H1 (cell line): ENCODE measurements at regions not wholly inside any gene's neighbourhood (a gene's known extent, or its start where the extent isn't known, plus 50 kb on each side); places are given as distances from the start of the nearest gene placed in this dataset.

Experiments
- CTCF ChIA-PET: fragments of 300-600 bp; sonication (Branson Sonifier 250); formaldehyde crosslinking; loops from one replicate; lab custom pipeline; 2021; ENCODE audit not compliant: partially characterized antibody; lab: Charles Lee
- POLR2A ChIA-PET: fragments of 300-600 bp; sonication (Branson Sonifier 250); formaldehyde crosslinking; loops from one replicate; lab custom pipeline; 2021; ENCODE audit warnings: inconsistent platforms; ENCODE audit not compliant: partially characterized antibody; lab: Charles Lee
- DNase-seq, 2 experiments: peaks; one replicate each; pipeline versions ENCODE4 v3.0.0 to v3.0.0-alpha.2; 2010 to 2022; ENCODE audit warnings: low spot score in 2 of 2, low read depth in 1 of 2, mixed read lengths in 1 of 2
- FAIRE-seq: peaks from 2 replicates; lab custom pipeline; 2011; peaks lifted over from hg19 to GRCh38; lab: Jason Lieb, UNC
- H2AFZ ChIP-seq: 2 replicates; pipeline ENCODE4 v1.8.1; 2012; ENCODE audit warnings: low read length, inconsistent platforms
- H2AK5ac ChIP-seq: 2 replicates; pipeline ENCODE4 v1.6.1; 2013; ENCODE audit warnings: low read depth, low read length
- H2BK120ac ChIP-seq: replicated peaks from 2 replicates; pipeline ENCODE3; 2013; ENCODE audit warnings: low read depth, low read length, inconsistent platforms
- H2BK12ac ChIP-seq: 2 replicates; pipeline ENCODE4 v1.6.1; 2013; ENCODE audit warnings: low read depth, low read length
- H2BK15ac ChIP-seq: 2 replicates; pipeline ENCODE4 v1.6.1; 2013; ENCODE audit warnings: low read length
- H2BK20ac ChIP-seq: 2 replicates; pipeline ENCODE4 v1.6.1; 2013; ENCODE audit warnings: low read length
- H2BK5ac ChIP-seq: 2 replicates; pipeline ENCODE4 v1.6.1; 2013; ENCODE audit warnings: low read depth, low read length
- H3K14ac ChIP-seq: 2 replicates; pipeline ENCODE4 v1.6.1; 2013; ENCODE audit warnings: inconsistent platforms; ENCODE audit not compliant: insufficient read length
- H3K18ac ChIP-seq: 2 replicates; pipeline ENCODE4 v1.6.1; 2013; ENCODE audit warnings: low read length; ENCODE audit errors: extremely low read depth
- H3K23ac ChIP-seq: 2 replicates; pipeline ENCODE4 v1.6.1; 2013; ENCODE audit warnings: inconsistent platforms; ENCODE audit not compliant: insufficient read length
- H3K23me2 ChIP-seq: 2 replicates; pipeline ENCODE4 v1.6.1; 2013; ENCODE audit warnings: low read depth, low read length
- H3K27ac ChIP-seq: 2 replicates; pipeline ENCODE4 v1.6.1; 2011; ENCODE audit warnings: low read depth, low read length, inconsistent platforms
- H3K27me3 ChIP-seq, 4 experiments: replicated peaks in 1 of 4; 1 replicate in 1 of 4; 2 replicates in 3 of 4; pipeline versions ENCODE4 v1.6.1 to v1.8.1; 2011 to 2013; ENCODE audit warnings: low read length in 3 of 4, mild to moderate bottlenecking in 3 of 4, inconsistent platforms in 2 of 4, mixed read lengths in 2 of 4, moderate library complexity in 1 of 4; ENCODE audit not compliant: control insufficient read depth in 3 of 4, insufficient read depth in 3 of 4; ENCODE audit errors: extremely low read depth in 1 of 4
- H3K36me3 ChIP-seq, 4 experiments: 2 replicates each; pipeline versions ENCODE4 v1.6.1 to v1.8.1; 2011 to 2013; ENCODE audit warnings: mild to moderate bottlenecking in 4 of 4, low read length in 3 of 4, moderate library complexity in 2 of 4, control low read depth in 1 of 4, inconsistent platforms in 1 of 4; ENCODE audit not compliant: insufficient read depth in 4 of 4, control insufficient read depth in 2 of 4
- H3K4ac ChIP-seq: replicated peaks from 2 replicates; pipeline ENCODE3; 2013; ENCODE audit warnings: low read length, low read depth, mixed read lengths, inconsistent platforms; ENCODE audit not compliant: insufficient read length
- H3K4me1 ChIP-seq, 4 experiments: replicated peaks in 1 of 4; 1 replicate in 1 of 4; 2 replicates in 3 of 4; pipeline versions ENCODE4 v1.6.1 to v1.8.1; 2011 to 2013; ENCODE audit warnings: low read length in 3 of 4, inconsistent platforms in 2 of 4, mixed read lengths in 1 of 4; ENCODE audit not compliant: insufficient read depth in 4 of 4, control insufficient read depth in 3 of 4
- H3K4me2 ChIP-seq, 2 experiments: 2 replicates each; pipeline versions ENCODE4 v1.6.1 to v1.8.1; 2011 to 2013; ENCODE audit warnings: low read depth in 2 of 2, low read length in 2 of 2, control low read depth in 1 of 2, inconsistent platforms in 1 of 2, mild to moderate bottlenecking in 1 of 2; ENCODE audit not compliant: insufficient read depth in 1 of 2
- H3K4me3 ChIP-seq, 4 experiments: fragments of 200-600, 300-600 bp in 1 of 4; sonication (generic), shearing (Covaris generic), sonication (Bioruptor Twin) in 1 of 4; 2 replicates each; pipeline versions ENCODE4 v1.5.1 to v1.8.1; 2011 to 2016; ENCODE audit warnings: low read length in 4 of 4, low read depth in 3 of 4, control low read depth in 2 of 4, inconsistent platforms in 2 of 4, mild to moderate bottlenecking in 2 of 4, mixed read lengths in 1 of 4, moderate library complexity in 1 of 4; ENCODE audit not compliant: insufficient read depth in 2 of 4; ENCODE audit errors: extremely low read depth in 1 of 4
- H3K56ac ChIP-seq: replicated peaks from 2 replicates; pipeline ENCODE3; 2013; ENCODE audit warnings: low read depth, mild to moderate bottlenecking, mixed read lengths, low read length, inconsistent platforms; ENCODE audit not compliant: insufficient read length
- H3K79me1 ChIP-seq: 2 replicates; pipeline ENCODE4 v1.6.1; 2013; ENCODE audit warnings: low read depth, low read length, control low read depth
- H3K79me2 ChIP-seq, 2 experiments: 2 replicates each; pipeline versions ENCODE4 v1.6.1 to v1.8.1; 2012 to 2013; ENCODE audit warnings: low read length in 2 of 2, mild to moderate bottlenecking in 2 of 2, inconsistent platforms in 1 of 2; ENCODE audit not compliant: insufficient read depth in 2 of 2, control insufficient read depth in 1 of 2
- H3K9ac ChIP-seq, 4 experiments: replicated peaks in 1 of 4; 1 replicate in 1 of 4; 2 replicates in 3 of 4; pipeline versions ENCODE4 v1.6.1 to v1.8.1; 2011 to 2013; ENCODE audit warnings: low read depth in 3 of 4, low read length in 3 of 4, control low read depth in 2 of 4, mild to moderate bottlenecking in 2 of 4, moderate library complexity in 2 of 4, inconsistent platforms in 1 of 4; ENCODE audit errors: extremely low read depth in 1 of 4
- H3K9me3 ChIP-seq, 2 experiments: 2 replicates each; pipeline versions ENCODE4 v1.6.1 to v1.8.1; 2012 to 2013; ENCODE audit warnings: mild to moderate bottlenecking in 2 of 2, moderate library complexity in 2 of 2, control low read depth in 1 of 2, inconsistent platforms in 1 of 2, low read depth in 1 of 2, low read length in 1 of 2, mixed read lengths in 1 of 2; ENCODE audit not compliant: insufficient read depth in 2 of 2
- H4K20me1 ChIP-seq, 2 experiments: replicated peaks in 1 of 2; 2 replicates each; pipeline versions ENCODE3 to v1.8.1; 2011 to 2013; ENCODE audit warnings: inconsistent platforms in 2 of 2, low read length in 2 of 2, mild to moderate bottlenecking in 1 of 2; ENCODE audit not compliant: insufficient read depth in 2 of 2, control insufficient read depth in 1 of 2
- H4K5ac ChIP-seq: 2 replicates; pipeline ENCODE4 v1.6.1; 2013; ENCODE audit warnings: low read length, low read depth, mixed read lengths, inconsistent platforms; ENCODE audit not compliant: insufficient read length
- H4K8ac ChIP-seq: 2 replicates; pipeline ENCODE4 v1.8.0; 2013; ENCODE audit warnings: mild to moderate bottlenecking, moderate library complexity, low read length, inconsistent platforms; ENCODE audit not compliant: insufficient read depth; ENCODE audit errors: extremely low read depth
- H4K91ac ChIP-seq: replicated peaks from 2 replicates; pipeline ENCODE3; 2013; ENCODE audit warnings: low read length, mixed read lengths, inconsistent platforms; ENCODE audit not compliant: insufficient read length
- CHD1 ChIP-seq: IDR thresholded peaks from 2 replicates; pipeline ENCODE4 v1.6.1; 2012; ENCODE audit warnings: low read depth, low read length, improper control_type of control experiment
- FOSL1 ChIP-seq: IDR thresholded peaks from 2 replicates; pipeline ENCODE4 v1.6.1; 2011; ENCODE audit warnings: mild to moderate bottlenecking, low read depth, low read length, moderate library complexity; ENCODE audit not compliant: insufficient read depth
- WGBS, 2 experiments: shearing (Covaris generic) in 1 of 2; methylation state at CpG; one replicate each; pipeline versions ENCODE4 v1.1.6 to v1.1.7; 2013 to 2015; ENCODE audit warnings: low lambda C conversion rate in 2 of 2, mixed read lengths in 2 of 2, inconsistent platforms in 1 of 2, low coverage in 1 of 2, missing lambda C conversion rate in 1 of 2; ENCODE audit not compliant: insufficient replicate concordance in 2 of 2, insufficient coverage in 1 of 2, insufficient read length in 1 of 2; ENCODE audit errors: extremely low coverage in 1 of 2, missing lambda C conversion rate in 1 of 2; 5-methylcytosine and 5-hydroxymethylcytosine counted together
- TF ChIP-seq, protein P1 (sequence below): IDR thresholded peaks from 2 replicates; pipeline ENCODE4 v1.6.1; 2011; ENCODE audit warnings: low read depth, mild to moderate bottlenecking, low read length; ENCODE audit not compliant: insufficient read depth

DNA sequence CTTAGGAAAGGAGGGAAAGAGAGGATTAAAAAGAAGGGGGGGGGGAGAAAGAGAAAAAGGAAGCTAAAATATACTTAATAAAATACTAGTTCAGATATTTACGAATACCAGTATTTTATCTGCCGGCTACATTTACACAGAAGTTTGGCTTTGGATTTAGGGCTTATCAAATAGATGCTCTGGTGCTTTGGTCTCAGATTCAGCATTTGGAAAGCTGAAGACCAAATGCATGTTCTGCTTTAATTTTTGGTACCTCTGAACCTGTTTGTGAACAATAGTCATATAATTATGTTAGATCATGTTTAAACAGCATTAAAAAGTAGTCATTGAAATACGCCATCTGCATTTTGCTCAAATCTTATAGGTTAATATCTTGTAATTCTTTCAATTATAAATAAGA is 786.0 kb upstream of the CITED2 start:
- H2AFZ ChIP-seq = no peak overlapping the region
- CTCF ChIA-PET = interaction anchor here (0.6 kb wide), 2 partner anchors 702 to 785 kb away, joined by 3 to 4 read pairs; no protein-coding TSS in a partner anchor
- no peak overlapping the region for H3K18ac ChIP-seq
- no peak overlapping the region for H3K14ac ChIP-seq
- H3K79me1 ChIP-seq = no peaks in the 10 kb centered on the region
- POLR2A ChIA-PET = no interaction called here
- no peak overlapping the region for H2BK120ac ChIP-seq
- H4K8ac ChIP-seq = no peak overlapping the region
- H3K23ac ChIP-seq = no peak overlapping the region
- no peaks in the 10 kb centered on the region for H3K27me3 ChIP-seq
- H2BK12ac ChIP-seq = no peak overlapping the region
- no peaks in the 10 kb centered on the region for H3K36me3 ChIP-seq
- no peak overlapping the region for H3K56ac ChIP-seq
- DNase-seq (no peak), FAIRE-seq (no peak)
- H3K4me3 ChIP-seq = no peak overlapping the region
- H4K5ac ChIP-seq = no peak overlapping the region
- H4K20me1 ChIP-seq = no peaks in the 10 kb centered on the region
- H3K23me2 ChIP-seq = no peaks in the 10 kb centered on the region
- H3K79me2 ChIP-seq = no peaks in the 10 kb centered on the region
- no peak overlapping the region for H2AK5ac ChIP-seq
- no peak overlapping the region for H4K91ac ChIP-seq
- no peak overlapping the region for H2BK20ac ChIP-seq
- TF ChIP-seq, protein P1, sequence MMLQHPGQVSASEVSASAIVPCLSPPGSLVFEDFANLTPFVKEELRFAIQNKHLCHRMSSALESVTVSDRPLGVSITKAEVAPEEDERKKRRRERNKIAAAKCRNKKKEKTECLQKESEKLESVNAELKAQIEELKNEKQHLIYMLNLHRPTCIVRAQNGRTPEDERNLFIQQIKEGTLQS = no peak
- TF ChIP-seq CHD1 (no peak), FOSL1 (no peak)
- H2BK15ac ChIP-seq = no peak overlapping the region
- no peaks in the 10 kb centered on the region for H3K9me3 ChIP-seq
- H3K9ac ChIP-seq = no peak overlapping the region
- 93% methylated on average over 3 of the region's 3 CpGs; no CpG with 5 or more reads in 1 of the 2 experiments for WGBS, 2 experiments
- H3K27ac ChIP-seq = no peak overlapping the region
- no peaks in the 10 kb centered on the region for H3K4me1 ChIP-seq
- H2BK5ac ChIP-seq = no peak overlapping the region
- no peak overlapping the region for H3K4me2 ChIP-seq
- no peak overlapping the region for H3K4ac ChIP-seq
